ENCODE measurements at regions not wholly inside any gene's neighbourhood (a gene's known extent, or its start where the extent isn't known, plus 50 kb on each side); places are given as distances from the start of the nearest gene placed in this dataset.
"Not testable (repeated sequence)": the region's sequence is repeated elsewhere in the genome, so short reads cannot be mapped to it uniquely, and the experiment has no call there.

DNA sequence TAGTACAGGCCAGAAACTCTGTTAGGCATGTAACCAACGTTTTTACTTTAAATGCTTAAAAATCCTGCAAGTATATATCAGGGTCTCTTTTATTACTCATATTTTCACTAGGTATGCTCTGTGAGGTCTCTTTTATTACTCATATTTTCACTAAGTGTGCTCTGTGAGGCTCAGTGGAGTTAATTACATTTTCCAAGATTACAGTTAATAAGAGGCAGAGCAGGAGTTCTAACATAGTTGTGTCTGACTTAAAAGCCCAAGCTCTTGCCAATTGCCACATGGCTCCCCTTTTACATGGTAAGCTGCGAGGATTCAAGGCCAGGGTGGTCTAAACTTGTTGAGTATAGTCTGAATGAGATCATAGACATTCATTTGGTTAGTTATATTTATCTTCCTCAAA is 81.0 kb upstream of the ARMCX2 start:
- Histone ChIP-seq H3K27ac (no peak overlapping the region), H3K9me3 (no peaks in the 10 kb centered on the region), H3K4me3 (no peak overlapping the region), H3K27me3 (no peaks in the 10 kb centered on the region), H3K36me3 (no peaks in the 10 kb centered on the region), H3K4me1 (no peaks in the 10 kb centered on the region)
- intact Hi-C loops (cut with DNase I), result no loop called here
- TF ChIP-seq EP300 (IDR thresholded peaks at IDR 0.05) (no peak), POLR2AphosphoS5 (IDR thresholded peaks at IDR 0.05) (no peak), POLR2A (IDR thresholded peaks at IDR 0.05) (no peak)
- TF ChIP-seq, protein P1, sequence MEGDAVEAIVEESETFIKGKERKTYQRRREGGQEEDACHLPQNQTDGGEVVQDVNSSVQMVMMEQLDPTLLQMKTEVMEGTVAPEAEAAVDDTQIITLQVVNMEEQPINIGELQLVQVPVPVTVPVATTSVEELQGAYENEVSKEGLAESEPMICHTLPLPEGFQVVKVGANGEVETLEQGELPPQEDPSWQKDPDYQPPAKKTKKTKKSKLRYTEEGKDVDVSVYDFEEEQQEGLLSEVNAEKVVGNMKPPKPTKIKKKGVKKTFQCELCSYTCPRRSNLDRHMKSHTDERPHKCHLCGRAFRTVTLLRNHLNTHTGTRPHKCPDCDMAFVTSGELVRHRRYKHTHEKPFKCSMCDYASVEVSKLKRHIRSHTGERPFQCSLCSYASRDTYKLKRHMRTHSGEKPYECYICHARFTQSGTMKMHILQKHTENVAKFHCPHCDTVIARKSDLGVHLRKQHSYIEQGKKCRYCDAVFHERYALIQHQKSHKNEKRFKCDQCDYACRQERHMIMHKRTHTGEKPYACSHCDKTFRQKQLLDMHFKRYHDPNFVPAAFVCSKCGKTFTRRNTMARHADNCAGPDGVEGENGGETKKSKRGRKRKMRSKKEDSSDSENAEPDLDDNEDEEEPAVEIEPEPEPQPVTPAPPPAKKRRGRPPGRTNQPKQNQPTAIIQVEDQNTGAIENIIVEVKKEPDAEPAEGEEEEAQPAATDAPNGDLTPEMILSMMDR (IDR thresholded peaks at IDR 0.05), result no peak
- 41 to 56% methylated on average over 2 of the region's 2 CpGs for WGBS, 2 donors
- DNase-seq, result no peak

DNA sequence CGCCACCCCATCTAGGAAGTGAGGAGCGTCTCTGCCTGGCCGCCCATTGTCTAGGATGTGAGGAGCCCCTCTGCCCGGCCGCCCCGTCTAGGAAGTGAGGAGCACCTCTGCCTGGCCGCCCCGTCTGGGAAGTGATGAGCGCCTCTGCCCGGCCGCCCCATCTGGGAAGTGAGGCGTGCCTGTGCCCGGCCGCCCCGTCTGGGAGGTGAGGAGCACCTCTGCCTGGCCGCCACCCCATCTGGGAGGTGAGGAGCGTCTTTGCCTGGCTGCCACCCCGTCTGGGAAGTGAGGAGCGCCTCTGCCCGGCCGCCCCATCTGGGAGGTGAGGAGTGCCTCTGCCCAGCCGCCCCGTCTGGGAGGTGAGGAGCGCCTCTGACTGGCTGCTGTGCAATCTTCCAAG is 79.2 kb upstream of the ARMCX2 start:
- H3K4me3 ChIP-seq; H3K27ac ChIP-seq; intact Hi-C loops (cut with DNase I); H3K27me3 ChIP-seq; DNase-seq; H3K36me3 ChIP-seq; H3K9me3 ChIP-seq; H3K4me1 ChIP-seq: not testable (repeated sequence)
- WGBS, 2 donors, result 94 to 96% methylated on average over 24 of the region's 24 CpGs

DNA sequence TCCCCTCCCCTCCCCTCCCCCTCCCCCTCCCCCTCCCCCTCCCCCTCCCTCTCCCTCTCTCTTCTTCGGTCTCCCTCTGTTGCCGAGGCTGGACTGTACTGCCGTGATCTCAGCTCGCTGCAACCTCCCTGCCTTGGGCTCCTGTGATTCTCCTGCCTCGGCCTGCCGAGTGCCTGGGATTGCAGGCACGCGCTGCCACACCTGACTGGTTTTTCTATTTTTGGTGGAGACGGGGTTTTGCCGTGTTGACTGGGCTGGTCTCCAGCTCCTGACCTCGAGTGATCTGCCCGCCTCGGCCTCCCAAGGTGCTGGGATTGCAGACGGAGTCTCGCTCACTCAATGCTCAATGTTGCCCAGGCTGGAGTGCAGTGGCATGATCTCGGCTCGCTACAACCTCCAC is 78.8 kb upstream of the ARMCX2 start:
- H3K4me1 ChIP-seq; H3K4me3 ChIP-seq; DNase-seq; H3K27me3 ChIP-seq; intact Hi-C loops (cut with DNase I); H3K36me3 ChIP-seq; H3K9me3 ChIP-seq; H3K27ac ChIP-seq: not testable (repeated sequence)
- WGBS, 2 donors, result 92 to 96% methylated on average over 13 to 14 of the region's 17 CpGs

DNA sequence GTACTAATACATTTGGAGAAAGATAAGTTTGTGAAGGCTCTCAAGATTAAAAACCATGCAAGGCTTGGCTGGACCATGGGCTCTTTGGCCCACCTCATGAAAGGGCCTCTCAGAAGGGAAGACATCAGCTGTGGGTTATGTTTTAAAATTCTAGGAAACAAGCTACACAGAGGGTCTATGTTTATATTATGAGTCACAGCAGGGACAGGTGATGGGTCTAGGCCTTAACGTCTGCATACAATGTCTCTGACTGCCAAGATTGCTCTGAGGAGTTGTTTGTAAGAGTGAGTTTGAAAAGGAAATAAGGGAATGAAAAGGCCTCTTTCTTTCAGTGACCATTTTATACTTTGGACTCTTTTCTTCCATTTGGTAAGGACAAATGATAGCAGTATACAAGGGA is 77.0 kb upstream of the ARMCX2 start:
- Histone ChIP-seq H3K4me1 (no peaks in the 10 kb centered on the region), H3K4me3 (no peak overlapping the region), H3K27ac (no peak overlapping the region), H3K27me3 (no peaks in the 10 kb centered on the region), H3K9me3 (no peaks in the 10 kb centered on the region), H3K36me3 (no peaks in the 10 kb centered on the region)
- DNase-seq, result no peak
- TF ChIP-seq, protein P1 (IDR thresholded peaks at IDR 0.05), result no peak
- TF ChIP-seq POLR2AphosphoS5 (IDR thresholded peaks at IDR 0.05) (no peak), POLR2A (IDR thresholded peaks at IDR 0.05) (no peak), EP300 (IDR thresholded peaks at IDR 0.05) (no peak)
- intact Hi-C loops (cut with DNase I), result no loop called here
- 15 to 33% methylated on average over 1 of the region's 1 CpG for WGBS, 2 donors

DNA sequence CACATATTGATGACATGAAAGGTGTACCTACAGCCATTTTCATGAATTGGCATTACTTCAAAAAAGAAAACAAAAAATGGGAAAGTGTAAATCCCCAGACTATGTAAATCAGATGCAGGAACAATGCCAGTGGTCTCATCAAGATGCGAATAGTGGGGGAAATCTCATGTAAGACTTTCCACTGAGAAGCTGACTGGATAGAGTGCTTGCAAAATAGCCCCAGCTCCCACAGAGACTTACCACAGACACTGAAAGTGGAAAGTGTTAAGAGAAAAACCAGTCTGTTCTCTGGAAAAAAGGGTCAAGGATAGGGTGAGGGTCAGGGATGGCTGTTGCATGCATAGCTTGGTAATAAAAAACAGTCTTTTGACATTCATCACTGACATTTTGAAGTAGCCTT is 73.2 kb upstream of the ARMCX2 start:
- Histone ChIP-seq H3K4me3 (no peak overlapping the region), H3K4me1 (no peaks in the 10 kb centered on the region), H3K27ac (no peak overlapping the region), H3K27me3 (no peaks in the 10 kb centered on the region), H3K9me3 (no peaks in the 10 kb centered on the region), H3K36me3 (no peaks in the 10 kb centered on the region)
- TF ChIP-seq POLR2A (IDR thresholded peaks at IDR 0.05), result no peak
- TF ChIP-seq POLR2AphosphoS5 (IDR thresholded peaks at IDR 0.05), result no peak
- TF ChIP-seq, protein P1 (IDR thresholded peaks at IDR 0.05), result no peak
- TF ChIP-seq EP300 (IDR thresholded peaks at IDR 0.05), result no peak
- no peak for DNase-seq
- intact Hi-C loops (cut with DNase I), result no loop called here
- 90 to 97% methylated on average over 1 of the region's 1 CpG for WGBS, 2 donors

DNA sequence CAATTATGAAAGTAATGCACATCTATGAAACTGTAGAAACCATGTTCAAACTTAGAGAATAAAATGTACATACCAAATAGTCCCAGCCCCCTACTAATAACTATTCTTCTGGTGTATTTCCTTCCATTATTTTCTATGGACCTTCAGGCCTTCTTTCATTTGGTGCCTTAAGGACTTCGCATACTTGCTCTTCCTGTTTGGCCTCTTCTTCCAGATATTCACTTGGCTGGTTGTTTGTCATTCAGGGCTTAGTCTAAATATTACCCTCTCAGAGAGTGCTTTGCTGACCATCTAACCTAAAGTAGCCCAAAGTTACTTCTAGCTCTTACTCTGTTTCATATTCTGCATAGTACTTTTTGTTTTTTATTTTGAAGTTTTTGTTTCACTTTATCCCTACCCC is 70.3 kb upstream of the ARMCX2 start:
- 64 to 65% methylated on average over 1 of the region's 1 CpG for WGBS, 2 donors
- TF ChIP-seq, protein P1 (IDR thresholded peaks at IDR 0.05), result no peak
- TF ChIP-seq POLR2A (IDR thresholded peaks at IDR 0.05), result no peak
- no peak for TF ChIP-seq EP300 (IDR thresholded peaks at IDR 0.05)
- TF ChIP-seq POLR2AphosphoS5 (IDR thresholded peaks at IDR 0.05), result no peak
- Histone ChIP-seq H3K4me1 (no peaks in the 10 kb centered on the region), H3K27ac (no peak overlapping the region), H3K4me3 (no peak overlapping the region), H3K36me3 (no peaks in the 10 kb centered on the region), H3K27me3 (no peaks in the 10 kb centered on the region), H3K9me3 (no peaks in the 10 kb centered on the region)
- intact Hi-C loops (cut with DNase I), result no loop called here
- DNase-seq, result no peak

All from sigmoid colon (tissue), 6 donors.